ENCODE measurements at regions not wholly inside any gene's neighbourhood (a gene's known extent, or its start where the extent isn't known, plus 50 kb on each side); places are given as distances from the start of the nearest gene placed in this dataset.

DNA sequence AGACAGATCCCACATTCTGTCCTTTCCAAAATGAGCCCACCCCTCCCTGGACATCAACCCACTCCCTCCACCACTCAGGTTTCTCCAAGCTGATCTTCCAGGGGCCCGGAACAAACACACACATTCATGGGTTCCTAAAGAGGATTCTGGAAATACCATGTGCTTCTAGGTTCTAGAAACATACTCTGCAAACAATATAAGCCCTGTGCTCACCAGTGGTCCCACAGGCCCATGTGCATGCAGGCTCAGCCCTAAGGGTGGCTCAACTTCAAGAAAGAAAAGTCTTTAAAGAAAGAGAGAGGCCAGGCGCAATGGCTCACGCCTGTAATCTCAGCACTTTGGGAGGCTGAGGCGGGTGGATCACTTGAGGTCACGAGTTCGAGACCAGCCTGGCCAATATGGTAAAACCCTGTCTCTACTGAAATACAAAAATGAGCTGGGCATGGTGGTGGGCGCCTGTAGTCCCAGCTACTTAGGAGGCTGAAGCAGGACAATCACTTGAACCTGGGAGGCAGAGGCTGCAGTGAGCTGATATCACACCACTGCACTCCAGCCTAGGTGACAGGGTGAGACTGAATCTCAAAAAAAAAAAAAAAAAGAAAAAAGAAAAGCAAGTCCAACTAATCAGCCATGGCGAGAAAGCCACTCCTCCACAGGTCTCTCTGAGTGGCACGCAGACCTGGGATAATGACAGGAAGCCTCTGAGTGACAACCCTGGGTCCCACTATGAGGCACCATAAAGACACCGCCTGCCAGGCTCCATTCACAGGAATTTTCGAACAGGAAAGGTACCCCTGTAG, 59.5 kb upstream of the PNMA1 start:
- Histone ChIP-seq H3K27ac (ENCODE audit: insufficient read depth, low read length, poor library complexity, severe bottlenecking) (peak overlapping the region; percentile 18), H3K27me3 (replicated peaks; ENCODE audit: control insufficient read depth, insufficient read depth, low read length, poor library complexity, severe bottlenecking) (no peaks in the 10 kb centered on the region), H3K9me3 (ENCODE audit: control insufficient read depth, low read length) (no peaks in the 10 kb centered on the region), H3K4me3 (ENCODE audit: insufficient read depth, low read depth, low read length, poor library complexity, severe bottlenecking) (no peak overlapping the region), H3K4me1 (ENCODE audit: control insufficient read depth, insufficient read depth, low read length, poor library complexity, severe bottlenecking) (peaks cover 39% of the 10 kb centered on the region), H3K36me3 (ENCODE audit: control insufficient read depth, insufficient read depth, low read length) (no peaks in the 10 kb centered on the region)
- no peak for DNase-seq

GRCh38 chr14:73771848-73772638, 57.9 kb upstream of the PNMA1 start:
- H3K4me1 ChIP-seq (ENCODE audit: control insufficient read depth, insufficient read depth, low read length, poor library complexity, severe bottlenecking), result peaks cover 39% of the 10 kb centered on the region
- no peaks in the 10 kb centered on the region for H3K27me3 ChIP-seq (replicated peaks; ENCODE audit: control insufficient read depth, insufficient read depth, low read length, poor library complexity, severe bottlenecking)
- no peak overlapping the region for H3K4me3 ChIP-seq (ENCODE audit: insufficient read depth, low read depth, low read length, poor library complexity, severe bottlenecking)
- peak; percentile 49 to 62 (median 58) for DNase-seq
- peak overlapping the region; percentile 65 for H3K27ac ChIP-seq (ENCODE audit: insufficient read depth, low read length, poor library complexity, severe bottlenecking)
- no peaks in the 10 kb centered on the region for H3K36me3 ChIP-seq (ENCODE audit: control insufficient read depth, insufficient read depth, low read length)
- H3K9me3 ChIP-seq (ENCODE audit: control insufficient read depth, low read length), result no peaks in the 10 kb centered on the region

GRCh38 chr14:73770977-73771847, 57.0 kb upstream of the PNMA1 start:
- Histone ChIP-seq H3K27ac (ENCODE audit: insufficient read depth, low read length, poor library complexity, severe bottlenecking) (peak overlapping the region; percentile 65), H3K9me3 (ENCODE audit: control insufficient read depth, low read length) (no peaks in the 10 kb centered on the region), H3K4me3 (ENCODE audit: insufficient read depth, low read depth, low read length, poor library complexity, severe bottlenecking) (peak overlapping the region; percentile 13), H3K4me1 (ENCODE audit: control insufficient read depth, insufficient read depth, low read length, poor library complexity, severe bottlenecking) (peaks cover 38% of the 10 kb centered on the region), H3K36me3 (ENCODE audit: control insufficient read depth, insufficient read depth, low read length) (no peaks in the 10 kb centered on the region), H3K27me3 (replicated peaks; ENCODE audit: control insufficient read depth, insufficient read depth, low read length, poor library complexity, severe bottlenecking) (no peaks in the 10 kb centered on the region)
- no peak for DNase-seq

GRCh38 chr14:73768107-73768506, 53.9 kb upstream of the PNMA1 start:
- no peak overlapping the region for H3K27ac ChIP-seq (ENCODE audit: insufficient read depth, low read length, poor library complexity, severe bottlenecking)
- peaks cover 28% of the 10 kb centered on the region for H3K4me1 ChIP-seq (ENCODE audit: control insufficient read depth, insufficient read depth, low read length, poor library complexity, severe bottlenecking)
- no peak for DNase-seq
- no peaks in the 10 kb centered on the region for H3K27me3 ChIP-seq (replicated peaks; ENCODE audit: control insufficient read depth, insufficient read depth, low read length, poor library complexity, severe bottlenecking)
- no peak overlapping the region for H3K4me3 ChIP-seq (ENCODE audit: insufficient read depth, low read depth, low read length, poor library complexity, severe bottlenecking)
- H3K36me3 ChIP-seq (ENCODE audit: control insufficient read depth, insufficient read depth, low read length), result no peaks in the 10 kb centered on the region
- no peaks in the 10 kb centered on the region for H3K9me3 ChIP-seq (ENCODE audit: control insufficient read depth, low read length)

- DNase-seq, result no peak
- Histone ChIP-seq H3K36me3 (ENCODE audit: control insufficient read depth, insufficient read depth, low read length) (no peaks in the 10 kb centered on the region), H3K9me3 (ENCODE audit: control insufficient read depth, low read length) (no peaks in the 10 kb centered on the region), H3K4me1 (ENCODE audit: control insufficient read depth, insufficient read depth, low read length, poor library complexity, severe bottlenecking) (peaks cover 30% of the 10 kb centered on the region), H3K27ac (ENCODE audit: insufficient read depth, low read length, poor library complexity, severe bottlenecking) (no peak overlapping the region), H3K4me3 (ENCODE audit: insufficient read depth, low read depth, low read length, poor library complexity, severe bottlenecking) (no peak overlapping the region), H3K27me3 (replicated peaks; ENCODE audit: control insufficient read depth, insufficient read depth, low read length, poor library complexity, severe bottlenecking) (no peaks in the 10 kb centered on the region)
Measured at GRCh38 chr14:73764406-73765280, 50.5 kb upstream of the PNMA1 start.
